22Rv1 (cell line): ENCODE measurements at regions not wholly inside any gene's neighbourhood (a gene's known extent, or its start where the extent isn't known, plus 50 kb on each side); places are given as distances from the start of the nearest gene placed in this dataset.

Source experiments
- H3K27ac ChIP-seq: fragments of 450-650 bp; 2 replicates; pipeline ENCODE4 v1.5.1; 2017
- CTCF ChIP-seq: fragments of 450-650 bp; IDR thresholded peaks from 2 replicates; pipeline ENCODE4 v1.5.1; 2017; ENCODE audit warnings: mild to moderate bottlenecking
- ZFX ChIP-seq: fragments of 450-650 bp; IDR thresholded peaks from 2 replicates; pipeline ENCODE4 v1.6.1; 2017; ENCODE audit warnings: antibody characterized with exemption, borderline replicate concordance

- H3K27ac ChIP-seq = no peak overlapping the region
- TF ChIP-seq CTCF (no peak), ZFX (no peak)
Observed at GRCh38 chr10:128662520-128662919, 536.3 kb upstream of the MKI67 start.

DNA sequence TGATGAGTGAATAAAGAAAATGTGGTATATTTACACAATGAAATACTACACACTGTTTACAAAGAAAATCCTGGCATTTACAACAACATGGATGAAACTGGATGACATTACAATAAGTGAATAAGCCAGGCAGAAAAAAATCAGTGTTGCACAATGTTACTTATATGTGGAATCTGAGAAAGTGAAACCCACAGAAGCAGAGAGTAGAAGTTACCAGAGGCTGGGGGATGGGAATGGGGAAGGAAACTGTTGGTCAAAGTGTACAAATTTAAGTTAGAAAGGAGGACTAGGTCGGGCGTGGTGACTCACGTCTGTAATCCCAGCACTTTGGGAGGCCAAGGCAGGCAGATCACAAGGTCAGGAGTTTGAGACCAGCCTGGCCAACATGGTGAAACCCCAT is 538.5 kb upstream of the MKI67 start:
- H3K27ac ChIP-seq = no peak overlapping the region
- no peak for TF ChIP-seq CTCF
- no peak for TF ChIP-seq ZFX

DNA sequence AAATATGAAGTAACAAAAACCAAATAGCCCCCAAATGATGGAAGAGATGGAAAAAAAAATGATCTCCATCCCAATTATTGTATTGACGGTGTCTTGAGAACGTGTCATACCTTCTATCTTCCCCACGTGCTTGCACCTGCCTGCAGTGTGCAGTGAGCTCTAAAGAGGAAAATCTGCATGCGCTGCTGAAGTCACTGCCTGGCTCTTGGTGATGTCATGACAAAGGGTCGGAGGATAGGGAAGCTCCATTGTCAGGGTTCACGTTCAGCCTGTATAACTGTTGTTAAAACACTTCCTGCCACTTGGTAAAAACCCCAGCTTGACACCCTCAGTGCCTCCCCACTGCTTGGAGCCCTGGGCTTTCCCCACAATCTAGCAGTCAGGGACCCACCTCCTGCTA is 549.2 kb upstream of the MKI67 start:
- TF ChIP-seq ZFX (no peak), CTCF (no peak)
- H3K27ac ChIP-seq = no peak overlapping the region

DNA sequence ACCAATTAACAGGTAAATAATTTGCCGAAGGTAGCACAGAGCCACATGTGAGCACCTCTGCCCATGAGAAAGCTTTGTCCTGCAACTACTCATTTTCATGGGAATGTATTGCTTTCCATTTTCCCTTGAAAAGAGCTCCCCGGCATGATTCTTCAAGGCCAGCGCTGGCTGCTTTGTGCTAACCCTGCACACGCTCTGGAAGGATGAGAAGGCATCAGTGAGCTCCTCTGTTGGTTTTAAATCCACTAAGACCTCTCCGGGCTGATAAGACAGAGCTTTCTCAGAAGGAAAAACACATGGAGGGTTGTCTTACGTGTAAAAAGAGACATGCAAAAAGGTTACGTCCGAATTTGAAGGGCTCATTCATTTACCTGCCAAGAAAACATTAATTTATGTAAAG is 553.9 kb upstream of the MKI67 start:
- no peak for TF ChIP-seq ZFX
- TF ChIP-seq CTCF = no peak
- no peak overlapping the region for H3K27ac ChIP-seq

DNA sequence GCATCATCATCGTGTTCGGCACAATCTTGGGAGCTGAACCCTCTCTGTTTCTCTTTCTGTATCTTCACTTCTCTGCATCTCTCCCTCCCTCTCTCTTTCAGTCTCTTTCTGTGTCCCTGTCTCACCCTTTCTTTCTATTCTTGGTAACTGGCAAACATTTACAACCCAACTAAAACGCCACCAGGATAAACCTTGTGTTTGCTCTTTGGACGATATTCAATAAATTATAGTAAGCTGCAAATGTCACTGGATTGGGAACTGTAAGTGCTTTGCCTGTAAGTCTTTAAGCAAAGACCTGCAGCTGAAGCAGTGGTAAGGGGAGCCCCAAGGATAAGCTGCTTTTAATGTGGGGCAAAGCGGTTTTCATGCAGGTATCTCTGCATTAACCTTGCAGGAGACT is 558.0 kb upstream of the MKI67 start:
- TF ChIP-seq ZFX = no peak
- TF ChIP-seq CTCF = no peak
- H3K27ac ChIP-seq = no peak overlapping the region

DNA sequence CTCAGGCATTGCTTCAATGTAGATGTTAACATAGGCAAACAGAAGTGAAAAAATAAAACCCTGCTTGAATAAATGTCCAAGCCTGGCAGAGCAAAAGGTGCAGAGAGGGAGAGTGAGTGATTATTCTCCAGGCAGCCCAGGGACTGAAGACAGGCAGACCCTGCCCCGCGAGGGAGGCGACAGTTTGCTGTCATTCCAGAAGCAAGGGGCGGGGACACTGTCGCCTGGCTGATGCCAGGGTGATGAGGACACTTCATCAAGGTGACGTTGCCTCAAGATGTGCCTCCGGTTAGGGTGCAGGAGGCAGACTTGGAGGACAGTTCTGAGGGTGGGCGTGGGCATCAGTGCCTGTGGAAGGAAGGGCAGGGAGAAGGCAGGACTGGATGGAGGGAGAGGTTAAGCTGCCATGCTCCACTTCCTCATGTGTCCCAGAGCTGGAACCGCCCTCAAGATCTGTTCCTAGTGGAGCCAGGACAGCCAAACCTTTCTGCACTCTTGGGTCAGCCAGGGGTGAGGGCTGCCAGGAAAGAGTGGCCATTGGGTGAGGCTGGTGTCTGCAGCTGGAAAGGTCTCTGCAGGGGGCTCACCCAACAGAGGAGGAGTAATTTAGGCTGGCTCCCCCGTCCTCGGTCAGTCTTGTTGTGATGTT is 560.5 kb upstream of the MKI67 start:
- no peak for TF ChIP-seq ZFX
- no peak for TF ChIP-seq CTCF
- H3K27ac ChIP-seq = no peak overlapping the region

GRCh38 chr10:128687408-128687807 is 561.2 kb upstream of the MKI67 start:
- TF ChIP-seq ZFX (no peak), CTCF (no peak)
- H3K27ac ChIP-seq = no peak overlapping the region
